ENCODE measurements at regions not wholly inside any gene's neighbourhood (a gene's known extent, or its start where the extent isn't known, plus 50 kb on each side); places are given as distances from the start of the nearest gene placed in this dataset.

GRCh38 chr2:59567151-59567550, 986.3 kb downstream of the BCL11A start:
- Histone ChIP-seq H3K9me3 (ENCODE audit: control extremely low read depth in 1 of 3, control insufficient read depth in 2 of 3, insufficient read depth in 1 of 3, low read length in 2 of 3) (peaks cover 0 to 3% (median 0%) of the 10 kb centered on the region in 3 donors), H3K4me3 (ENCODE audit: control extremely low read depth in 1 of 5, extremely low read depth in 1 of 5, insufficient read depth in 1 of 5, low read depth in 2 of 5, low read length in 4 of 5) (no peak overlapping the region), H3K9ac (ENCODE audit: low read length) (no peak overlapping the region), H3K4me1 (ENCODE audit: control insufficient read depth in 2 of 2, insufficient read depth in 2 of 2, low read length in 2 of 2) (no peaks in the 10 kb centered on the region), H4K20me1 (ENCODE audit: control insufficient read depth, insufficient read depth, low read length, poor library complexity, severe bottlenecking) (no peaks in the 10 kb centered on the region), H3K36me3 (replicated peaks in 1 of 2; ENCODE audit: control extremely low read depth in 1 of 2, control insufficient read depth in 1 of 2, extremely low read depth in 1 of 2, insufficient read depth in 2 of 2, low read length in 1 of 2) (no peaks in the 10 kb centered on the region), H2AFZ (ENCODE audit: insufficient read depth, low read depth, low read length, poor library complexity, severe bottlenecking) (no peak overlapping the region), H3K27ac (ENCODE audit: low read length in 2 of 2) (no peak overlapping the region), H3K79me2 (ENCODE audit: control insufficient read depth, insufficient read depth, low read length) (no peaks in the 10 kb centered on the region), H3K4me2 (replicated peaks; ENCODE audit: low read depth, low read length, poor library complexity, severe bottlenecking) (no peak overlapping the region), H3K27me3 (replicated peaks in 1 of 4; ENCODE audit: control extremely low read depth in 1 of 4, control insufficient read depth in 3 of 4, insufficient read depth in 4 of 4, low read length in 3 of 4) (no peaks in the 10 kb centered on the region)
- TF ChIP-seq EZH2 (IDR thresholded peaks at IDR 0.05; ENCODE audit: borderline replicate concordance, insufficient read depth, low read depth, low read length, poor library complexity, severe bottlenecking): no peak
- no peak for TF ChIP-seq CTCF (IDR thresholded peaks at IDR 0.05)
- ChIA-PET CTCF (interaction anchor here (0.5 kb wide), 1 partner anchor 12 kb away, joined by 3 read pairs; no protein-coding TSS in a partner anchor), POLR2A (interaction anchor here (0.6 kb wide), 1 partner anchor 1105 kb away, joined by 3 read pairs; no protein-coding TSS in a partner anchor)
- no peak for ATAC-seq (ENCODE audit: low read depth)
- Mint-ChIP-seq H3K4me3 (no peak overlapping the region), H3K9me3 (ENCODE audit: insufficient read depth) (no peaks in the 10 kb centered on the region), H3K27ac (no peak overlapping the region), H3K4me1 (no peaks in the 10 kb centered on the region), H3K27me3 (peaks cover 13% of the 10 kb centered on the region)
- WGBS (ENCODE audit: insufficient coverage): 89% methylated on average over 4 of the region's 6 CpGs
- intact Hi-C loops (cut with micrococcal nuclease): no loop called here
- DNase-seq: no peak

DNA sequence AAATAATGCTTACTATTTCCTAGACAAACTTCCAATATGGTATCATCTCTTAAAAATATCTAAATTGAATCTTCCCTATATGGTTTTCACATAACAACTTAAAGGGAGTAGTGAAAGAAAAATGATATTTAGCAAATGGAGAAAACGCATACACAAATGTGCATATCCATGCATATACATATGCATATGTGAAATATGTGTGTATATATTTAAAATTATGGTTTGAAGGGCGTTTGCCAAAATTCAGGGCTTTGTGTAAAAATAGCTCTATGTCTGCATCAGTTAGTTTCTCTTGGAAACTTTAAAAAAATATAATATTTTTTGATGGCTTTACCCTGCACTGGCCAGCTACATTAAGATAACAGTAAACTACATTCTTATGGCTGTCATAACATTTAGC, 986.7 kb downstream of the BCL11A start:
- H3K27me3 Mint-ChIP-seq: peaks cover 13% of the 10 kb centered on the region
- CTCF ChIA-PET: interaction anchor here (0.5 kb wide), 1 partner anchor 13 kb away, joined by 3 read pairs; no protein-coding TSS in a partner anchor
- no peak overlapping the region for H3K4me3 ChIP-seq (ENCODE audit: control extremely low read depth in 1 of 5, extremely low read depth in 1 of 5, insufficient read depth in 1 of 5, low read depth in 2 of 5, low read length in 4 of 5)
- H3K4me1 Mint-ChIP-seq: no peaks in the 10 kb centered on the region
- H3K36me3 ChIP-seq (replicated peaks in 1 of 2; ENCODE audit: control extremely low read depth in 1 of 2, control insufficient read depth in 1 of 2, extremely low read depth in 1 of 2, insufficient read depth in 2 of 2, low read length in 1 of 2): no peaks in the 10 kb centered on the region
- TF ChIP-seq CTCF (IDR thresholded peaks at IDR 0.05) (no peak), EZH2 (IDR thresholded peaks at IDR 0.05; ENCODE audit: borderline replicate concordance, insufficient read depth, low read depth, low read length, poor library complexity, severe bottlenecking) (no peak)
- no peak overlapping the region for H3K27ac Mint-ChIP-seq
- H2AFZ ChIP-seq (ENCODE audit: insufficient read depth, low read depth, low read length, poor library complexity, severe bottlenecking): no peak overlapping the region
- H3K9ac ChIP-seq (ENCODE audit: low read length): no peak overlapping the region
- DNase-seq: no peak
- no peaks in the 10 kb centered on the region for H3K4me1 ChIP-seq (ENCODE audit: control insufficient read depth in 2 of 2, insufficient read depth in 2 of 2, low read length in 2 of 2)
- H3K27ac ChIP-seq (ENCODE audit: low read length in 2 of 2): no peak overlapping the region
- intact Hi-C loops (cut with micrococcal nuclease): no loop called here
- WGBS (ENCODE audit: insufficient coverage): no CpG with 5 or more reads among the region's 2 CpGs
- no peaks in the 10 kb centered on the region for H3K79me2 ChIP-seq (ENCODE audit: control insufficient read depth, insufficient read depth, low read length)
- no peaks in the 10 kb centered on the region for H3K9me3 Mint-ChIP-seq (ENCODE audit: insufficient read depth)
- no peak overlapping the region for H3K4me2 ChIP-seq (replicated peaks; ENCODE audit: low read depth, low read length, poor library complexity, severe bottlenecking)
- H4K20me1 ChIP-seq (ENCODE audit: control insufficient read depth, insufficient read depth, low read length, poor library complexity, severe bottlenecking): no peaks in the 10 kb centered on the region
- no peak overlapping the region for H3K4me3 Mint-ChIP-seq
- POLR2A ChIA-PET: no interaction called here
- H3K27me3 ChIP-seq (replicated peaks in 1 of 4; ENCODE audit: control extremely low read depth in 1 of 4, control insufficient read depth in 3 of 4, insufficient read depth in 4 of 4, low read length in 3 of 4): no peaks in the 10 kb centered on the region
- no peak for ATAC-seq (ENCODE audit: low read depth)
- peaks cover 0 to 3% (median 0%) of the 10 kb centered on the region in 3 donors for H3K9me3 ChIP-seq (ENCODE audit: control extremely low read depth in 1 of 3, control insufficient read depth in 2 of 3, insufficient read depth in 1 of 3, low read length in 2 of 3)
